Adipocyte (in vitro differentiated cells): ENCODE measurements at regions not wholly inside any gene's neighbourhood (a gene's known extent, or its start where the extent isn't known, plus 50 kb on each side); places are given as distances from the start of the nearest gene placed in this dataset.

Source experiments
- DNase-seq: peaks from one replicate; pipeline ENCODE4 v3.0.0-alpha.2; 2015; ENCODE audit warnings: low read depth
- H3K27me3 ChIP-seq: replicated peaks from 2 replicates; pipeline ENCODE4 v1.7.0; 2013; ENCODE audit warnings: mild to moderate bottlenecking, low read length, moderate library complexity; ENCODE audit not compliant: control insufficient read depth, insufficient read depth
- H3K36me3 ChIP-seq: 2 replicates; pipeline ENCODE4 v1.7.0; 2013; ENCODE audit warnings: low read length, mild to moderate bottlenecking, moderate library complexity; ENCODE audit not compliant: control insufficient read depth, insufficient read depth, severe bottlenecking
- H3K4me1 ChIP-seq: 2 replicates; pipeline ENCODE4 v1.7.0; 2013; ENCODE audit warnings: mild to moderate bottlenecking, low read length, moderate library complexity; ENCODE audit not compliant: control insufficient read depth, insufficient read depth
- H3K4me3 ChIP-seq: 2 replicates; pipeline ENCODE4 v1.7.0; 2013; ENCODE audit warnings: mild to moderate bottlenecking, low read length, moderate library complexity
- H3K9ac ChIP-seq: 2 replicates; pipeline ENCODE4 v1.7.0; 2013; ENCODE audit warnings: mild to moderate bottlenecking, low read length, moderate library complexity
- H3K9me3 ChIP-seq: 2 replicates; pipeline ENCODE4 v1.7.0; 2013; ENCODE audit warnings: mild to moderate bottlenecking, low read length, moderate library complexity; ENCODE audit not compliant: control insufficient read depth

DNA sequence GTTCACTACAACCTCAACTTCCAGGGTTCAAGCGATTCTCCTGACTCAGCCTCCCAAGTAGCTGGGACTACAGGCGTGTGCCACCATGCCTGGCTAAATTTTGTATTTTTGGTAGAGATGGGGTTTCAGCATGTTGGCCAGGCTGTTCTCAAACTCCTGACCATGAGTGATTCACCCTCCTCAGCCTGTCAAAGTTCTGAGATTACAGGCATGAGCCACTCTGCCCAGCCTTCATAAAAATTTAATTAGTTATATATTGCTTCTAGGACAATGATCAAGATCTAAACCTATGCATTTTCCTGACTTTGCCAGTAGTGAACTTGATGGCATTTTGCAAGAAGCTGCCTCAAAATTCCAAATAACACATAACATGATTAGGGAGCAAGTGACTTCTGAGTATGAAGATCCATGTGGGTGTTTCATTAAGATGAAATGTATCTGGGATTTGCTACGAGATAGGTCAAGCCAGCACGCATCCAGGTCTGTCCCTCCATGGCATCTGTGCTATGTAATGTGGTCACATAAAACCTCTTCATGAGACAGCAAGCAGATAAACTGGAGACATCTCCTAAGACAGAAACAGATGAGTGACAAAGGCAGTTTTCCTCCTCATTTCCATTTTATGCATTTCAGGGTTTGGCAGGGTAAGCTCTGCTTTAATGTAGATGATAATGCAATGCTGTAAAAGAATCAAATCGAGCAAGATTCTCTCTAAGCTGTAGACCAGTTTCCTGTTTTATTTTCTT, 319.4 kb upstream of the ATP2B1 start:
- Histone ChIP-seq H3K27me3 (no peaks in the 10 kb centered on the region), H3K4me3 (no peak overlapping the region), H3K9ac (no peak overlapping the region), H3K36me3 (no peaks in the 10 kb centered on the region), H3K9me3 (no peaks in the 10 kb centered on the region), H3K4me1 (peaks cover 9% of the 10 kb centered on the region)
- DNase-seq: no peak

DNA sequence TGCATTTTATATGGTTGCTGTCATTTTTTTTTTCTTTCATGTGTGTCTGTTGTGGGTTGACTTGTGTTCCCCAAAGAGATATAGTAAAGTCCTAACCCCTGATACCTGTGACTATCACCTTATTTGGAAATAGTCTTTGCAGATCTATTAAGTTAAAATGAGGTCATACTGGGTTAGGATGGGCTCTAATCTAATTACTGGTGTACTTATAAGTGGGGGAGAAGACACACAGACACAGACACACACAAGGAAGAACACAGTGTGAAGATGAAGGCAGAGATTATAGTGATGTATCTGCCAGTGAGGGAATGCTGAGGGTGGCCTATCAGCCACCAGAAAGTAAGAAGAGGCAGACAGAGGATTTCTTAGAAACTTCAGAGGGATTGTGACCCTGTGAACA, 318.4 kb upstream of the ATP2B1 start:
- no peak for DNase-seq
- H3K4me3 ChIP-seq: no peak overlapping the region
- no peaks in the 10 kb centered on the region for H3K27me3 ChIP-seq
- peaks cover 14% of the 10 kb centered on the region for H3K4me1 ChIP-seq
- no peaks in the 10 kb centered on the region for H3K9me3 ChIP-seq
- no peak overlapping the region for H3K9ac ChIP-seq
- no peaks in the 10 kb centered on the region for H3K36me3 ChIP-seq

DNA sequence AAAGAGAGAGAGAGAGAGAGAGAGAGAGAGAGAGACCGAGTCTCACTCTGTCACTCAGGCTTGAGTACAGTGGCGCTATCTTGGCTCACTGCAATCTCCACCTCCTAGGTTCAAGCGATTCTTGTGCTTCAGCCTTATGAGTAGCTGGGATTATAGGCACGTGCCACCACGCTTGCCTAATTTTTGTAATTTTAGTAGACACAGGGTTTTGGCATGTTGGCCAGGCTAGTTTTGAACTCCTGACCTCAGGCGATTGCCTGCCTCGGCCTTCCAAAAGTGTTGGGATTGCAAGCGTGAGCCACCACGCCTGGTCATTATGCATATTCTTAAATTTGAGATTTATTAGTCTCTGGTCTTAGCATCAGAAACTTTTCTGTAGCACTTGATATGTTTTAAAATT, 317.9 kb upstream of the ATP2B1 start:
- Histone ChIP-seq H3K4me1 (peaks cover 19% of the 10 kb centered on the region), H3K9me3 (no peaks in the 10 kb centered on the region), H3K9ac (no peak overlapping the region), H3K4me3 (no peak overlapping the region), H3K27me3 (no peaks in the 10 kb centered on the region), H3K36me3 (no peaks in the 10 kb centered on the region)
- DNase-seq: no peak

DNA sequence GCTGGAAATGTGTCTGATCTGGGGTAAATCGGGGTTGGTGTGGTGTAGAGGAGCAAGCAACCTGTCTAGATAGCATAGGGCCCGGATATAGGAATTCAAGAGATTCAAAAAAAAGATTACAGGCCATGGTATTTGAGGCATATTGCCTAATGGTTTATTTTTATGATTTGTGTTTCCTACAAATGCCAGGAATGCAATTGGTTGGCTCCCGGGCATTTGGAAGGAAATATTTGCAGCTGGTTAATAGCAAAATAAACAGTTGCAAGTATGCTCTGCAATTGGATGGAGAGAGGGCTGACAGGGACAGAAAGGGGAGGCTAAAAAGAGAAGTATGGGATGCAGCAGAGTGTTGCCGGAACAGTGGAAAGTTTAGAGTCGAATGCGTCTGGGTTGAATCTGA, 315.6 kb upstream of the ATP2B1 start:
- Histone ChIP-seq H3K4me3 (no peak overlapping the region), H3K4me1 (peaks cover 28% of the 10 kb centered on the region), H3K9ac (no peak overlapping the region), H3K9me3 (no peaks in the 10 kb centered on the region), H3K36me3 (no peaks in the 10 kb centered on the region), H3K27me3 (no peaks in the 10 kb centered on the region)
- peak; percentile 75 for DNase-seq

DNA sequence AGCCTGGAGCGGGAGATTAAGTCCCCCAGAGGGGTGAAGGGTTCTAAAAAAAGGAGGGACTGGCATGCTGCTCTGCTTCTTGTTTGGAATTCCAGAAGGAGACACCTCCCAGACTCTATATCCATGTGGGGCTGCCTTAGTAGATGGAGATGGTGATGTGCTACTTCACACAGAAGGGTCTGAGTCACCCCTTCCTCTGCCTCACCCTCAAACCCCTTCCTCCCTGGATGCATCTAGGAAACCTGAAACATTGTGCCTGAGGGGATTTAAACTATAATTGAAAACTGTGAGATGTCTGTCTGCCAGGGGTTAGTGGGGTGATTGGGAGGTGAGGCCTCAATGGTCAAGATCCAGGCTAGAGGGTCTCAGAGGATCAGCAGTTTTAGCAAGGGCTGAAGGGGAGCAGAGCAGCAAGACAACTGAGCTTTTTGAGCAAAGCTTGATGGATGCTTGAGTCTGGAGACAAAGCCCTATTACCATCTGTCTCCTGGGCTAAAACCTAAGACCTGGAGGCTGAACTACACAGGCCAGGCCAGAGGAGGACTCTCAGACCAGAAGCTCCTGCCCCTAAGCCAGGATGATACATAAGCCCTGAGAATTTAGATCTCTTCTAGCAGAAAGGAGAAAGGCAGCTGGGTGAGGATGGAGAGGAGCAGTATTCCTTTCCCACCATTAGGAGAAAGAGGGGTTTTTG, 314.7 kb upstream of the ATP2B1 start:
- Histone ChIP-seq H3K4me3 (no peak overlapping the region), H3K9ac (no peak overlapping the region), H3K36me3 (no peaks in the 10 kb centered on the region), H3K27me3 (no peaks in the 10 kb centered on the region), H3K9me3 (no peaks in the 10 kb centered on the region), H3K4me1 (peaks cover 28% of the 10 kb centered on the region)
- no peak for DNase-seq

DNA sequence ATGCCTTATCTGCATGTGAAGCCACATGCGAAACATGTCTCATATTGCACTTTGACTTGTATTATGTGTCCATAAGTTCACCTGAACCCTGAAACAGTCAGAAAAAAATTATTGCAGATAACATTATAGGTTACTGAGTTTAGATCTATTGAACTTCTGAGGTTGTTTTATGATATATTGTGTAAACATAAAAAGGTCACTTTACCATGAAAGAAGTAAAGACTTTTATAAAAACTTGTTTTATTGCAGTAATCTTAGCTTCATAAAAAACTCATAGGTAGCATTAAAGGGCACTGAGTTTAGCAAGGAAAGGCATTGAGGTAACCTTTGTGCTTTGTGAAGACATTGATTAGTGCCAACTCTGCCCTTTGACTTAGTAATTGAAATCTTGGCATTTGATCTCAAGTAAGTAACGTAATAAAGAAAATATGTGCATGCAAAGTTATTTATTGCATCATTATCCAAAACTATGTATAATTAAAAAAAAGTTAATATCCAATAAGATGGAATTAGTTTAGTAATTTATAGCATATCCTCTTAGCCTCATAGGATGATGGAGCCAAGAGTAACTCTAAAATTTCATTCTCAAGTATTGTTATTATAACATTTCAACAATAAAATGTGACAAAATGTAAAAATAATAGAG, 313.3 kb upstream of the ATP2B1 start:
- no peak overlapping the region for H3K4me3 ChIP-seq
- DNase-seq: no peak
- no peaks in the 10 kb centered on the region for H3K27me3 ChIP-seq
- peaks cover 28% of the 10 kb centered on the region for H3K4me1 ChIP-seq
- H3K9me3 ChIP-seq: no peaks in the 10 kb centered on the region
- H3K9ac ChIP-seq: no peak overlapping the region
- H3K36me3 ChIP-seq: no peaks in the 10 kb centered on the region

DNA sequence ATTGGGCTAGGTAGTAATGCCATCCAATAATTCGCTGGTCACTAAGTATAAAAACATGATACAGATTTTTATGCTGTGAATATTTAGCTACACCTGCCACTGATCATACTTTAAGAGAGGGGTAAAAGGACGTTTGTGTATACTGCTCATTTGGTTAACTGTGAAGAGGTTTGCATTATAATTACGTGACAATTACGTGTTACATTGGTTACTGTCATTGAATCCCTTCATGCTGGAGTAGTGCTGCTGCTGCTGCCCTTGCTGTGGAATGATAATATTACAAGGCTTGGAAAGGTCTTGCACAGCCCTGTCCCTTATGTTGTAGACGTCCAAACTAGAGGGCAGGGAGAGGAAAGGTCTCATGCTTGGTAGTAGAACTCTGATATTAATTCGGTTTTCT, 312.2 kb upstream of the ATP2B1 start:
- H3K36me3 ChIP-seq: no peaks in the 10 kb centered on the region
- DNase-seq: no peak
- no peak overlapping the region for H3K9ac ChIP-seq
- no peaks in the 10 kb centered on the region for H3K9me3 ChIP-seq
- H3K4me1 ChIP-seq: peaks cover 29% of the 10 kb centered on the region
- H3K27me3 ChIP-seq: no peaks in the 10 kb centered on the region
- H3K4me3 ChIP-seq: no peak overlapping the region

DNA sequence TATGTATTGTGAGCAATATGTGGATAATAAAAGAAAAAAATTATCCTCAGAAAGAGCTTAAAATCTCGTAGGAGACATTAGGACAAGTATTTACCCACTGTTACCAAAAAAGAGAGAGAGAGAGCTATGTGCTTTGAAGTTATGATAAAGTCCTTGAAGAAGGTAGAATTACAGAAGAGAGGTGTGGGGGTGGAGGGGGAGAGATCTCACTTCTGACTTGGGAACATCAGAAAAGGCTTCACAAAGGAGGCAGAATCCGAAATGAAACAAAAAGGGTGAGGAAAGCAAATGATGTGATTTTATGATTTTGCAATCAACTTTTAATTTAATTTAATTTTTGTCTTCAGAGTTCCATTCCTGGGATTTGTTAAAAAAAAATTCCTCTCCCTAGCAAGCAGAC, 311.8 kb upstream of the ATP2B1 start:
- no peaks in the 10 kb centered on the region for H3K27me3 ChIP-seq
- no peak overlapping the region for H3K9ac ChIP-seq
- no peak for DNase-seq
- H3K4me3 ChIP-seq: no peak overlapping the region
- no peaks in the 10 kb centered on the region for H3K9me3 ChIP-seq
- H3K36me3 ChIP-seq: no peaks in the 10 kb centered on the region
- peaks cover 31% of the 10 kb centered on the region for H3K4me1 ChIP-seq

DNA sequence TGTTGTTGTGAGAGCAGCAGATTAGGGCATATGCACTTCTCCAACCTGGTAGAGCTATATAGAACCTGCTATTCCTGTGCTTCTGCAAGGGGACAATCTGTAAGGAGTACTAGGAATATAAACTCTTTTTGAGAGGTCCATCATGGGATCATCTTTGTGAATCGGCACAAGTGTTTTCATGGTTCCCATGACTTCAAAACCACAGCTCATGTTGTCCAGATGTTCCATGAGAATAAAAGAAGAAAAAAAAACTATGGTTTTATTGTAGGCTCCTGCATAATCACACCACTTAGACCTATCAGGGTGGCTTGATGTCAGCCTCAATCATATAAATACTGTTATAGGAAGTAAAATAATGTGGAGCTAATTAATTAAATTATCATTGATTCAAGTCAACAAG, 311.4 kb upstream of the ATP2B1 start:
- no peaks in the 10 kb centered on the region for H3K27me3 ChIP-seq
- no peaks in the 10 kb centered on the region for H3K9me3 ChIP-seq
- no peak overlapping the region for H3K4me3 ChIP-seq
- peaks cover 35% of the 10 kb centered on the region for H3K4me1 ChIP-seq
- H3K9ac ChIP-seq: no peak overlapping the region
- no peak for DNase-seq
- H3K36me3 ChIP-seq: no peaks in the 10 kb centered on the region

DNA sequence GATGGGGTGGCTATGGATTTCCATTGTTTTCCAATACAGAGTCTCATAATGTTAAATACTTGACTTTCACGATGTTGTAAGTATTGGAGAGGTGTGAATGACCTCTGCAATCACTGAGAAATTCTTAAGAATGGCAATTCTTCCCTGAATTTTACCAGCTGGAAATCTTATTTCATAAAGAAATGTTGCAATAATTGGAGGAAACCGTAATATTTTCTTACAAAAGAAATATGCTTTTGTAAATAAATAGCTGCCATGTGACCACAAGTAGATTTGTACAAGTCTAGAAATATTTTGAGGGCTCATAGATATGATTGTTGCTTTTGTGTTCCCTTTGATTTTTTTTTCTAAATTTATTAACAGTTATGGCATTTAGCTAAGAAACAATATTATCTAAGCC, 308.7 kb upstream of the ATP2B1 start:
- no peaks in the 10 kb centered on the region for H3K36me3 ChIP-seq
- H3K4me1 ChIP-seq: peaks cover 28% of the 10 kb centered on the region
- no peak overlapping the region for H3K4me3 ChIP-seq
- peak; percentile 76 for DNase-seq
- no peak overlapping the region for H3K9ac ChIP-seq
- no peaks in the 10 kb centered on the region for H3K9me3 ChIP-seq
- no peaks in the 10 kb centered on the region for H3K27me3 ChIP-seq

DNA sequence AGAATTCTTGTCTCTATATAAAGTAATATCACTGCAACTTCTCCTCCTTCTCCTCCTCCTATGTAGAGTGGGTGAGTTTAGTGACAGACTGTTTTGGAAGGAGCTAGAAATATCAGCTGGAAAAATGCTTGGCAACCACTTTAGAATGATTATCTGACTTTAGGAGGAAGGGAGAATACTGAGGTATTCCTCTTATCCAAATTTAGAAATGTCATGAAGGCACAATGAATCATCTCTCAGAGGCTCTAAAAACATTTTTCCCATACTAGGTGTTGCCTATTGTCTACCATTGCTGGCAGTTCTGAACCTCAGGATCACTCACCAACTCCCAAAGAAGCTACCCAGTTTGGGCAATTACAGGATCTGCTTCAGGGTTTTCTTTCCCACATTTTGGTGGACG, 306.6 kb upstream of the ATP2B1 start:
- no peaks in the 10 kb centered on the region for H3K9me3 ChIP-seq
- H3K27me3 ChIP-seq: no peaks in the 10 kb centered on the region
- no peak for DNase-seq
- no peak overlapping the region for H3K9ac ChIP-seq
- H3K4me1 ChIP-seq: peaks cover 11% of the 10 kb centered on the region
- H3K4me3 ChIP-seq: no peak overlapping the region
- no peaks in the 10 kb centered on the region for H3K36me3 ChIP-seq
